ENCODE measurements at regions not wholly inside any gene's neighbourhood (a gene's known extent, or its start where the extent isn't known, plus 50 kb on each side); places are given as distances from the start of the nearest gene placed in this dataset.

GRCh38 chr4:128347930-128348660 lies 60.5 kb upstream of the PGRMC2 start:
- no peak for DNase-seq

- DNase-seq, result no peak
Observed at GRCh38 chr4:128347175-128347868, 59.7 kb upstream of the PGRMC2 start.

- DNase-seq, result no peak
Observed at GRCh38 chr4:128346054-128346716, 58.6 kb upstream of the PGRMC2 start.

GRCh38 chr4:128345650-128346049 lies 58.0 kb upstream of the PGRMC2 start:
- DNase-seq, result no peak

GRCh38 chr4:128342762-128343161 lies 55.1 kb upstream of the PGRMC2 start:
- DNase-seq, result no peak

- DNase-seq, result no peak
Observed at GRCh38 chr4:128341634-128342033, 54.0 kb upstream of the PGRMC2 start.

- no peak for DNase-seq
Observed at GRCh38 chr4:128338634-128339355, 51.2 kb upstream of the PGRMC2 start.

GRCh38 chr4:128337863-128338262 lies 50.2 kb upstream of the PGRMC2 start:
- no peak for DNase-seq
